ENCODE measurements at regions not wholly inside any gene's neighbourhood (a gene's known extent, or its start where the extent isn't known, plus 50 kb on each side); places are given as distances from the start of the nearest gene placed in this dataset.

DNA sequence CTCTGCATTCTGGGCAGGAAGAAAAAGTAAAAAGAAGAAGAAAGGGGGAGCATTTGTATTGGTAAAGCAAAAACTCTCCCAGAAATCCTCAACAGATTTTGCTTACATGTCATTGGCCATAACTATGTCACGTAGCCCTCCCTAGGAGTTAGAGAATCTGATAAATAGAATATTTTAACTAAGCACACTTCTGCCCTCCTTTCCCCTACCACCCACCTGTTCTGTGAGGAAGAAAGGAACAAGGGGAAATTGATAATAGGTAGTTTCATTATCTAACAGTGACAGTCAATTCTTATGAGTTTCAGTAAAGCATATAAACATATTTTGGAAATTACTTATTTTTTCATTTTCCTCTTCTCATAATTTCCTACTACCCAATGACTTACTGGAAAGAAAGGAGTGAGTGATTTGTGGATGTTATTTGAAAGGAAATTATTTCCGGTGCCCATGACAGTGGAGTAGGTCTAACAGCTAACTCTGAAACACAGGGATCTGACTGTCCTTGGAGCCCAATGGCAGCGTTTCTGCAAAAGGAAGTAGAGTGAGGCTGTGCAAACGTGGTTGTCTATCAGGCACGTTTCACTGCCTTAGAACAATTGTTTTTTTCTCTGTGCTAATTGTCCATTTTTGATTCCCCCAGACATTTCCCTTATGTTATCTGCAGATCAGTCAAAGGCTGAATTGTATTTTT, 128.6 kb upstream of the MDFIC start:
- Histone ChIP-seq H3K9me2 (ENCODE audit: insufficient read depth) (no peaks in the 10 kb centered on the region), H4K20me1 (ENCODE audit: insufficient read depth) (no peaks in the 10 kb centered on the region), H3K4me2 (ENCODE audit: low read length) (no peak overlapping the region), H3K9ac (ENCODE audit: low read length) (no peak overlapping the region), H3K4me3 (replicated peaks in 1 of 2; ENCODE audit: low read depth in 1 of 2, low read length in 2 of 2) (no peak overlapping the region), H3K27ac (ENCODE audit: low read depth, low read length) (no peak overlapping the region), H3K27me3 (ENCODE audit: insufficient read depth, low read length) (no peaks in the 10 kb centered on the region), H3K79me2 (ENCODE audit: insufficient read depth, low read length) (no peaks in the 10 kb centered on the region), H2AFZ (ENCODE audit: low read depth, low read length, poor library complexity, severe bottlenecking) (no peak overlapping the region), H3K36me3 (ENCODE audit: control insufficient read depth in 1 of 2, insufficient read depth in 2 of 2, low read length in 2 of 2) (no peaks in the 10 kb centered on the region), H3K4me1 (ENCODE audit: control insufficient read depth in 1 of 2, insufficient read depth in 2 of 2, low read length in 2 of 2) (no peaks in the 10 kb centered on the region), H3K9me3 (ENCODE audit: control insufficient read depth in 1 of 2, insufficient read depth in 1 of 2, low read depth in 1 of 2, low read length in 2 of 2) (no peaks in the 10 kb centered on the region)
- ChIA-PET RAD21 (ENCODE audit: low non-redundant PET in 1 of 2, low total read pairs in 2 of 2, uncharacterized antibody in 2 of 2, unreplicated experiment in 2 of 2) (no interaction called here), POLR2A (no interaction called here), CTCF (no interaction called here)
- DNase-seq (ENCODE audit: low read depth, low spot score): no peak
- BruUV-seq (replicated peaks): no TSS peak
- TF ChIP-seq ZNF274 (IDR thresholded peaks at IDR 0.05; ENCODE audit: low read depth, low read length): no peak
- TF ChIP-seq RAD21 (IDR thresholded peaks at IDR 0.05; ENCODE audit: low read depth): no peak
- TF ChIP-seq, protein P1, sequence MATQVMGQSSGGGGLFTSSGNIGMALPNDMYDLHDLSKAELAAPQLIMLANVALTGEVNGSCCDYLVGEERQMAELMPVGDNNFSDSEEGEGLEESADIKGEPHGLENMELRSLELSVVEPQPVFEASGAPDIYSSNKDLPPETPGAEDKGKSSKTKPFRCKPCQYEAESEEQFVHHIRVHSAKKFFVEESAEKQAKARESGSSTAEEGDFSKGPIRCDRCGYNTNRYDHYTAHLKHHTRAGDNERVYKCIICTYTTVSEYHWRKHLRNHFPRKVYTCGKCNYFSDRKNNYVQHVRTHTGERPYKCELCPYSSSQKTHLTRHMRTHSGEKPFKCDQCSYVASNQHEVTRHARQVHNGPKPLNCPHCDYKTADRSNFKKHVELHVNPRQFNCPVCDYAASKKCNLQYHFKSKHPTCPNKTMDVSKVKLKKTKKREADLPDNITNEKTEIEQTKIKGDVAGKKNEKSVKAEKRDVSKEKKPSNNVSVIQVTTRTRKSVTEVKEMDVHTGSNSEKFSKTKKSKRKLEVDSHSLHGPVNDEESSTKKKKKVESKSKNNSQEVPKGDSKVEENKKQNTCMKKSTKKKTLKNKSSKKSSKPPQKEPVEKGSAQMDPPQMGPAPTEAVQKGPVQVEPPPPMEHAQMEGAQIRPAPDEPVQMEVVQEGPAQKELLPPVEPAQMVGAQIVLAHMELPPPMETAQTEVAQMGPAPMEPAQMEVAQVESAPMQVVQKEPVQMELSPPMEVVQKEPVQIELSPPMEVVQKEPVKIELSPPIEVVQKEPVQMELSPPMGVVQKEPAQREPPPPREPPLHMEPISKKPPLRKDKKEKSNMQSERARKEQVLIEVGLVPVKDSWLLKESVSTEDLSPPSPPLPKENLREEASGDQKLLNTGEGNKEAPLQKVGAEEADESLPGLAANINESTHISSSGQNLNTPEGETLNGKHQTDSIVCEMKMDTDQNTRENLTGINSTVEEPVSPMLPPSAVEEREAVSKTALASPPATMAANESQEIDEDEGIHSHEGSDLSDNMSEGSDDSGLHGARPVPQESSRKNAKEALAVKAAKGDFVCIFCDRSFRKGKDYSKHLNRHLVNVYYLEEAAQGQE (IDR thresholded peaks at IDR 0.05; ENCODE audit: low read depth): no peak
- TF ChIP-seq CEBPB (IDR thresholded peaks at IDR 0.05; ENCODE audit: low read depth): no peak
- TF ChIP-seq, protein P2, sequence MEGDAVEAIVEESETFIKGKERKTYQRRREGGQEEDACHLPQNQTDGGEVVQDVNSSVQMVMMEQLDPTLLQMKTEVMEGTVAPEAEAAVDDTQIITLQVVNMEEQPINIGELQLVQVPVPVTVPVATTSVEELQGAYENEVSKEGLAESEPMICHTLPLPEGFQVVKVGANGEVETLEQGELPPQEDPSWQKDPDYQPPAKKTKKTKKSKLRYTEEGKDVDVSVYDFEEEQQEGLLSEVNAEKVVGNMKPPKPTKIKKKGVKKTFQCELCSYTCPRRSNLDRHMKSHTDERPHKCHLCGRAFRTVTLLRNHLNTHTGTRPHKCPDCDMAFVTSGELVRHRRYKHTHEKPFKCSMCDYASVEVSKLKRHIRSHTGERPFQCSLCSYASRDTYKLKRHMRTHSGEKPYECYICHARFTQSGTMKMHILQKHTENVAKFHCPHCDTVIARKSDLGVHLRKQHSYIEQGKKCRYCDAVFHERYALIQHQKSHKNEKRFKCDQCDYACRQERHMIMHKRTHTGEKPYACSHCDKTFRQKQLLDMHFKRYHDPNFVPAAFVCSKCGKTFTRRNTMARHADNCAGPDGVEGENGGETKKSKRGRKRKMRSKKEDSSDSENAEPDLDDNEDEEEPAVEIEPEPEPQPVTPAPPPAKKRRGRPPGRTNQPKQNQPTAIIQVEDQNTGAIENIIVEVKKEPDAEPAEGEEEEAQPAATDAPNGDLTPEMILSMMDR (IDR thresholded peaks at IDR 0.05 in 2 of 3, conservative IDR thresholded peaks at IDR 0.05 in 1 of 3; ENCODE audit: borderline replicate concordance in 1 of 3, insufficient read depth in 1 of 3, low read depth in 2 of 3, low read length in 2 of 3): no peak
- TF ChIP-seq, protein P3, sequence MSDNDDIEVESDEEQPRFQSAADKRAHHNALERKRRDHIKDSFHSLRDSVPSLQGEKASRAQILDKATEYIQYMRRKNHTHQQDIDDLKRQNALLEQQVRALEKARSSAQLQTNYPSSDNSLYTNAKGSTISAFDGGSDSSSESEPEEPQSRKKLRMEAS (IDR thresholded peaks at IDR 0.05): no peak
- TF ChIP-seq POLR2AphosphoS5 (IDR thresholded peaks at IDR 0.05; ENCODE audit: low read depth, low read length): no peak
- no peak for TF ChIP-seq JUND (IDR thresholded peaks at IDR 0.05)
- TF ChIP-seq YY1 (IDR thresholded peaks at IDR 0.05; ENCODE audit: extremely low read depth, insufficient replicate concordance, low read depth, low read length): no peak
- TF ChIP-seq EZH2phosphoT487 (IDR thresholded peaks at IDR 0.05; ENCODE audit: borderline replicate concordance): no peak
- no peak for TF ChIP-seq CBX3 (IDR thresholded peaks at IDR 0.05; ENCODE audit: low read depth)
- no peak for TF ChIP-seq ZFX (IDR thresholded peaks at IDR 0.05)
- no peak for TF ChIP-seq TCF7L2 (IDR thresholded peaks at IDR 0.05; ENCODE audit: borderline replicate concordance, extremely low read depth, insufficient read depth, insufficient read length)
- no peak for ATAC-seq
- intact Hi-C loops (cut with micrococcal nuclease): no loop called here

All from HCT116 (cell line).